Stomach smooth muscle (tissue), 2 donors: ENCODE measurements at regions not wholly inside any gene's neighbourhood (a gene's known extent, or its start where the extent isn't known, plus 50 kb on each side); places are given as distances from the start of the nearest gene placed in this dataset.
"Not testable (repeated sequence)": the region's sequence is repeated elsewhere in the genome, so short reads cannot be mapped to it uniquely, and the experiment has no call there.

ENCODE experiments used
- H3K27ac ChIP-seq: one replicate; pipeline ENCODE4 v1.7.0; 2013; ENCODE audit warnings: mild to moderate bottlenecking, low read length, inconsistent platforms
- H3K27me3 ChIP-seq, 2 donors: one replicate each; pipeline ENCODE4 v1.7.0; 2013; ENCODE audit warnings: low read length in 2 of 2; ENCODE audit not compliant: insufficient read depth in 2 of 2, control insufficient read depth in 1 of 2
- H3K36me3 ChIP-seq, 2 donors: one replicate each; pipeline ENCODE4 v1.7.0; 2013; ENCODE audit warnings: low read length in 2 of 2; ENCODE audit not compliant: control insufficient read depth in 2 of 2, insufficient read depth in 2 of 2
- H3K4me1 ChIP-seq: one replicate; pipeline ENCODE4 v1.7.0; 2013; ENCODE audit warnings: low read length; ENCODE audit not compliant: control insufficient read depth, insufficient read depth
- H3K4me3 ChIP-seq, 2 donors: one replicate each; pipeline ENCODE4 v1.7.0; 2013; ENCODE audit warnings: low read length in 2 of 2
- H3K9ac ChIP-seq, 2 donors: one replicate each; pipeline ENCODE4 v1.7.0; 2013; ENCODE audit warnings: low read length in 2 of 2, mild to moderate bottlenecking in 1 of 2
- H3K9me3 ChIP-seq, 2 donors: one replicate each; pipeline ENCODE4 v1.7.0; 2013; ENCODE audit warnings: low read length in 2 of 2; ENCODE audit not compliant: control insufficient read depth in 2 of 2
- donor health status: healthy.
- donor health status: Pancreatic carcinoma.

DNA sequence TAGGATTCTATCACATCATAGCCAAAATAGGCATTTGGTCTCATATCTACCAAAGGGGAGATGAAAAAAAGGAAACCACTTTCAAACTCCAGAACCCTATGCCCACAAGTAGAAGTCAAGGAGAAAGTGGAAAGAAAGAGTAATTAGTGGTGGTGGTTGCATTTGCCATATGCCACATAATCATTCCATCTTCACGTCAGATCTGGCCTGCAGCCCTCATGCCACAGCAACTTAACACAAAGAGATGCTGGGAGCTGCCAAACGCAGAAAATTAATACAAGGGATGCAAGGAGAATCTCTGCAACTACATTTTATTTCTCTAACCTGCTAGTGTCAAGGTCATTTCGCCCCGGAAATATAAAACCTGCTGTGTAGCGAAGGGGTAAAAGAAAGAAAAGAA, 148.6 kb upstream of the FOXN3 start:
- Histone ChIP-seq H3K4me1 (peaks cover 6% of the 10 kb centered on the region), H3K36me3 (no peaks in the 10 kb centered on the region), H3K27ac (no peak overlapping the region), H3K27me3 (no peaks in the 10 kb centered on the region), H3K4me3 (no peak overlapping the region), H3K9me3 (no peaks in the 10 kb centered on the region), H3K9ac (no peak overlapping the region)

DNA sequence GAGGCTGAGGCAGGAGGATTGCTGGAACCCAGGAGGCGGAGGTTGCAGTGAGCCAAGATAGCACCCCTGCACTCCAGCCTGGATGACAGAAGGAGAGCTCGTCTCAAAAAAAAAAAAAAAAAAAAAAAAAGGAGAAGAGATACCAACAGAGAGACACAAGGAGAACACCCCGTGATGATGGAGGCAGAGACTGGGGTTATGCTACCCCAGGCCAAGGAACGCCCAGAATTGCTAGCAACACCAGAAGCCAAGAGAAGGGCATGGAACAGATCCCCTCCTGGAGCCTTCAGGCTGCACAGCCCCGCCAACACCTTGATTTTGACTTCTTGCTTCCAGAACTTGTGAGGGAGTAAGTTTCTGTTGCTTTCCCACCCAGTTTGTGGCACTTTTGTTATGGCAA, 148.0 kb upstream of the FOXN3 start:
- H3K4me3 ChIP-seq: no peak overlapping the region
- H3K4me1 ChIP-seq: peaks cover 6% of the 10 kb centered on the region
- H3K36me3 ChIP-seq: no peaks in the 10 kb centered on the region
- H3K27ac ChIP-seq: no peak overlapping the region
- H3K9ac ChIP-seq: no peak overlapping the region
- H3K9me3 ChIP-seq: no peaks in the 10 kb centered on the region
- H3K27me3 ChIP-seq: no peaks in the 10 kb centered on the region

DNA sequence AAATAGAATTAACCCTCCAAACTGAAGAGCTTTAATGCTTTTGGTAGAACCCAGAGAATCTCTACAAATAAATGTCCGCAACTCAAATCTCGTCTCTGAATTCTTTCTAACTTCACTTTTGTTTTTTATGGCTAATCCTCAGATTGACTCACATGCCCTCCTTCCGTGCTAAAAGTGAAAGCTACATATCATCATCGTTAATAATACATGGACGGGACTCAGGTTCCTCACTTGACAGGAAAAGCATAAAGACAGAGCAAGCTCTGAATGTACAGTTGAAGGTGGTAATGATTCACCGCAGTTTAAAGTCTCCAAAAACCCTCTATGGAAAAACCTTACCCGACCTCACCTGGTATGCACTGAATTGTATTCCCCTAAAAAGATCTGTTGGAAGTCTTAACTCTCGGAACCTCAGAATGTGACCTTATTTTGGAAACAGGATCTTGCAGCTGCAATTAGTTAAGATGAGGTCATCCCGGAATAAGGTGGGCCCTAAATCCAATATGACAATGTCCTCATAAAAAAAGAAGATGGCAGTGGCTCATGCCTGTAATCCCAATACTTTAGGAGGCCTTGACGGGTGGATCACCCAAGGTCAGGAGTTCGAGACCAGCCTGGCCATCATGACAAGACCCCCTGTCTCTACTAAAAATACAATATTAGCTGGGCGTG, 147.4 kb upstream of the FOXN3 start:
- Histone ChIP-seq H3K4me3 (no peak overlapping the region), H3K36me3 (no peaks in the 10 kb centered on the region), H3K27ac (no peak overlapping the region), H3K27me3 (no peaks in the 10 kb centered on the region), H3K9ac (no peak overlapping the region), H3K4me1 (peaks cover 6% of the 10 kb centered on the region), H3K9me3 (no peaks in the 10 kb centered on the region)

DNA sequence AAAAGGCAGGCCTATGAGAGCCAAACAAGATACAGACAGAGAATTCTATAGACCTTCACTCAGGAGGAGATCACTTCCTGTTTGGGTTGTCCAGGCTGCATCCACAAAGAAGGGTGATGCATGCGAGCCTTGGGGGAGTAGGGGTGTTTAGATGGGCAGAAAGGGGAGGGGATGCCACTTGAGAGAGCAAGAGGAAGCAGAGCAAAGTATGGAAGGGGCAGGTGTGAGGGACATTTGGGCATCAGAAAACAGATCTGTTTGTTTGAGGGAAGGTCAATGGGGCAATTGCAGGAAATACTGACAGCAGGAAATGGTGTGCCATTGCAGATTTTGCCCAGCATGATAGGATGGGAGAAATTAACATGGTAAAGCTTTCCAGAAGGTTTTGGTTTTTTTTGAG, 146.4 kb upstream of the FOXN3 start:
- Histone ChIP-seq H3K36me3 (peaks cover 0 to 3% of the 10 kb centered on the region in 2 donors), H3K4me1 (peaks cover 6% of the 10 kb centered on the region), H3K4me3 (no peak overlapping the region), H3K9me3 (no peaks in the 10 kb centered on the region), H3K9ac (no peak overlapping the region), H3K27me3 (no peaks in the 10 kb centered on the region), H3K27ac (no peak overlapping the region)

DNA sequence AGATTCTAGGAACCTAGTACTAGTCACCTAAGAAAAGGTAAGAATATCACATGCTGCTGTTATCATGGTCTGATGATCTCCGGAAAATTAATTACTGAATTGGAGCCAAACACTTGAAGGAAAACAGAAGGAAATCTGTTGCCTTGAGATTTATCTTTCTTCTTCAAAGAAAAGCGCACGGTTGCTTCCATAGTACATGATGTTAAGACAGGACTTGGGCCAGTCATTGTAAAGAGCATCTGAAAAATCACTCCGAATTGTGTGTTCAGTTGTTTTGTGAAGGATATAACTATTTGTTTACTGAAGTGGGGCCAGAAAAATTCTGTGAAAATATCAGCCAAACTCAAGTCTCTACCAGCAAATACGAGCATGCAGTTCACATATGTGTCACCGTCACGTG, 134.9 kb upstream of the FOXN3 start:
- Histone ChIP-seq H3K9ac (no peak overlapping the region), H3K4me1 (peaks cover 8% of the 10 kb centered on the region), H3K27ac (no peak overlapping the region), H3K4me3 (no peak overlapping the region), H3K9me3 (no peaks in the 10 kb centered on the region), H3K27me3 (no peaks in the 10 kb centered on the region), H3K36me3 (no peaks in the 10 kb centered on the region)

DNA sequence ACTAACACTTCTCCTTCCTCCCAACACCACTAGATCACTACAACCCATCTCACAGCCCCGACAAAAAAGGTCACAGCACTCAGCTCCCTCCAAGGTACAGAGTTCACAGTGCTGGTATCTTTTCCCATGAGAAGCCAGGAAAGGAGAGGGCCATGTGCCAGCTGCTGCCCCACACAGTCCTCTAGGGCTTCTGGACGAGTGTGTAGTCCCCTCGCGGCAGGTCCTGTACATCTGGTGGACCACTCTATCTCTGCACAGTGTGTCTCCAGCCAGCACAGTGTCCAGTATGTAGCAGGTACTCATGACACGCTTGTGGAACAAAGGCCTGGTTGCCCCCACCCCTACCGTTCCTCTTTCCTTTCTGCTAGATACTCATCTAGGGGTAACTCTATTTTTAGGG, 134.4 kb upstream of the FOXN3 start:
- no peak overlapping the region for H3K4me3 ChIP-seq
- H3K36me3 ChIP-seq: no peaks in the 10 kb centered on the region
- no peak overlapping the region for H3K27ac ChIP-seq
- peaks cover 8% of the 10 kb centered on the region for H3K4me1 ChIP-seq
- no peak overlapping the region for H3K9ac ChIP-seq
- H3K9me3 ChIP-seq: no peaks in the 10 kb centered on the region
- no peaks in the 10 kb centered on the region for H3K27me3 ChIP-seq

DNA sequence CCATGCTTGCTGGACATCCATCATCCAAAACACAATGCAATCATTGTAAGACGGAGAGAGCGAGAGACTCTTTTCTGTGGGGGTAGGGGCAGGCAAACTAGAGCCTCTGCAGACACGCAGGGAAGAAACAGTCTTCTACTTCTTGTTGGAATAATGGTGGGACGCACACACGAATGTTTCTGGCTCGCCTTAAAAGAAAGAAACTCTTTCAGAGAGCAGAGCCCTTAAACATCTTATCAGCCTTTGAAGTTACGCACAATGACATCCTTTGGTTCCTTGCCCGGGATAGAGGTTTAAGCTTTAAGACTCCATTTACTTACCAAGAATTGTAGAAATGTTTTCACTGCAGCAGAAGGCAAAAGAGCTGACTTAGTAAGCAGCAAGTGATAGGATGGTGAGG, 133.8 kb upstream of the FOXN3 start:
- Histone ChIP-seq H3K4me1 (peaks cover 8% of the 10 kb centered on the region), H3K27me3 (no peaks in the 10 kb centered on the region), H3K4me3 (no peak overlapping the region), H3K36me3 (no peaks in the 10 kb centered on the region), H3K9me3 (no peaks in the 10 kb centered on the region), H3K9ac (no peak overlapping the region), H3K27ac (no peak overlapping the region)

DNA sequence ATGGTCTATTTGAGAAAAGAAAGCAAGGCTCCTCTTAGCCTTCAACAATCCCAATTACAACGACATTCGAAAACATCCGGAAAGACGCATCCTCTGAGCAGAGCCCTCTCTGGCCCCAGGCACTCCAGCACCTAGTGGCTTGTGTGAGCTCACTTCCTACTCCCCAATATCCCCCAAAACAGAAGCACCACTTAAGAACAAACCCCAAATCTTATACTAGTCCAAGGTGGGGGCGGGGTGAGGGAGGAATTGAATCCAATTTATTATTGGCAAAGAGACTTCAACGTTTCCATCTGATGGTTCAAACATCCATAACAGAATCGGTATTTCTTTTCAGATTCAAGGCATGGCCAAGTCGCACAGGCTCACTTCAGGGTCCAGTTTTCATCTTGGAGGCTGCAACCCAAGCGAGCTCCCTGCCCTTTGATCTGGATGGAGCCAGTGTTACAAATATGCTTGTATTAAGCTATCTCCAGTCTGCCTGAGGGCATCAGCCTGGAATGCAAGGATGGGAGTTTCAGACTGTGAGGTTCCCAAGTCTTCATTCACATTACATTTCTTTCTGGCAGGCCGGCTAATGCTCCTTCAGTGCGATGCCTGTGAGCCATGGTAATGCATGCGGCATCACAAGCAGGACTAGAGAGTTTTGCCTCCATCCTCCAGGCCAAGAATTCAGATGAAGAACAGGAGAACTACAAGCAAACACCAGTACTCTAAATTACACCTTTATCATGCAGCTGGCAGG, 132.5 kb upstream of the FOXN3 start:
- Histone ChIP-seq H3K27ac (no peak overlapping the region), H3K36me3 (no peaks in the 10 kb centered on the region), H3K9me3 (no peaks in the 10 kb centered on the region), H3K27me3 (no peaks in the 10 kb centered on the region), H3K4me3 (no peak overlapping the region), H3K4me1 (peaks cover 8% of the 10 kb centered on the region), H3K9ac (no peak overlapping the region)

DNA sequence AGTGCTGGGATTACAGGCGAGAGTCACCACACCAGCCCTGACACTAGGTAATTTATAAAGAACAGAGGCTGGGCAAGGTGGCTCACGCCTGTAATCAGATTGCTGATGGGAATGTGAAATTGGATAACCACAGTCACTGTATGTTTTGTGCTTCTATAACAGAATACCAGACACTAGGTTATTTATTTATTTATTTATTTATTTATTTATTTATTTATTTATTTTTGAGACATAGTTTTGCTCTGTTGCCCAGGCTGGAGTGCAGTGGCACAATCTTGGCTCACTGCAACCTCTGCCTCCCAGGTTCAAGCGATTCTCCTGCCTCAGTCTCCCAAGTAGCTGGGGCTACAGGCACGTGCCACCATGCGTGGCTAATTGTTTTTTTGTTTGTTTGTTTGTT, 130.0 kb upstream of the FOXN3 start:
- not testable (repeated sequence) for H3K9ac ChIP-seq, H3K4me3 ChIP-seq, H3K27ac ChIP-seq, H3K27me3 ChIP-seq, H3K9me3 ChIP-seq, H3K36me3 ChIP-seq
- H3K4me1 ChIP-seq: peaks cover 13% of the 10 kb centered on the region

DNA sequence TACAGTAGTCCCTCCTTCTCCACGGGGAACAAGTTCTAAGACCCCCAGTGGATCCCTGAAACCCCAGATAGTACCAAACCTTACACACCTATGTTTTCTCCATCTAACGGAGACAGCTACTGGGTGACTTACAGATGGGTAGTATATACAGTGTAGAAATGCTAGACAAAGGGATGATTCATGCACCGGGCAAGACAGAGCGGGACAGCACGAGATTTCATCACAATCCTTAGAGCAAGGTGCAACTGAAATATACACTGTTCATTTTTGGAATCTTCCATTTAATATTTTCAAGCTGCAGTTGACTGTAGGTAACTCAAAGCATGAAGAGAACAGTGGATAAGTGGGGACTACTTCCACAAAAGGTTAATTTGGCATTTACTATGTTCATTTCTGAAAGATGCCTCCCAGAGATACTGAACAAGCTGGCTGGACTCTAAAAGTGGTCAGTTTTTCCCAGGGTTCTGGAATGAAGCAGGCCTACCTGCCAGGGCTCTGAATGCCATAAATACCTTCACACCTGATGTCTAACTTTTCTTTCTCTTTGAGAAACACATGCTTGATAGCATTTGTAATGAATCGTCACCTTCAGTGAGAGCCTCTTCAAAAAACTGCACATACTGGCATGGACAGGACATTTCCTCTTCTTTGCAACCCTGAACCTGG, 127.7 kb upstream of the FOXN3 start:
- Histone ChIP-seq H3K4me1 (peaks cover 4% of the 10 kb centered on the region), H3K36me3 (no peaks in the 10 kb centered on the region), H3K4me3 (no peak overlapping the region), H3K27ac (no peak overlapping the region), H3K27me3 (no peaks in the 10 kb centered on the region), H3K9me3 (no peaks in the 10 kb centered on the region), H3K9ac (no peak overlapping the region)

DNA sequence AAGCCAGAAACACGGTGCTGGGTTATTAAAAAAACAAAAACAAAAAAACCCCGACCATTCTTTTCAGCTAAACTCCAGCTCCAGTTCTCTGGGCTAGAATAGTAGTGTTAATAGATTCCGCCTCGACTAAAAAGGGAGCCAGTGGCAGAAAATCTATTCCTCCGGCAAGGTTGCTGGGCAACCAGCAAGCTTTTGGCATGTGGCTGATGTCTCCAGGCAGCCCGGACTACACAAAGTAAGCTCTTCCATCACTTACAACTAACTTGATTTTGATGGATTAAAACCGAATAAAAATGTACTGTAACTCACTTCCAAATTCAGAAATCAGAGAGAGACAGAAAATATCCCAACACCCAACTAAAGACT, 126.4 kb upstream of the FOXN3 start:
- Histone ChIP-seq H3K4me3 (no peak overlapping the region), H3K27me3 (no peaks in the 10 kb centered on the region), H3K27ac (no peak overlapping the region), H3K4me1 (peaks cover 4% of the 10 kb centered on the region), H3K9me3 (no peaks in the 10 kb centered on the region), H3K9ac (no peak overlapping the region), H3K36me3 (no peaks in the 10 kb centered on the region)
